ENCODE measurements at regions not wholly inside any gene's neighbourhood (a gene's known extent, or its start where the extent isn't known, plus 50 kb on each side); places are given as distances from the start of the nearest gene placed in this dataset.
"Not testable (repeated sequence)": the region's sequence is repeated elsewhere in the genome, so short reads cannot be mapped to it uniquely, and the experiment has no call there.

- Histone ChIP-seq H3K4me3 (no peak overlapping the region), H3K36me3 (no peaks in the 10 kb centered on the region), H3K27ac (no peak overlapping the region), H3K9me3 (ENCODE audit: low read depth) (no peaks in the 10 kb centered on the region), H3K79me2 (ENCODE audit: low read depth) (no peaks in the 10 kb centered on the region), H3K27me3 (no peaks in the 10 kb centered on the region), H3K4me2 (no peak overlapping the region), H4K20me1 (ENCODE audit: low read depth) (no peaks in the 10 kb centered on the region), H2AFZ (replicated peaks) (no peak overlapping the region), H3K4me1 (no peaks in the 10 kb centered on the region), H3K9ac (no peak overlapping the region), H3F3A (ENCODE audit: low read depth) (no peaks in the 10 kb centered on the region)
- no peak for DNase-seq (ENCODE audit: low spot score)
- H3K9me3 Mint-ChIP-seq: peaks cover 17% of the 10 kb centered on the region
- H3K4me1 Mint-ChIP-seq: peaks cover 13% of the 10 kb centered on the region
- no peak overlapping the region for H3K4me3 Mint-ChIP-seq
- H3K27me3 Mint-ChIP-seq (ENCODE audit: insufficient read depth, low read depth): peaks cover 2% of the 10 kb centered on the region
- no peak overlapping the region for H3K27ac Mint-ChIP-seq
- no peak for TF ChIP-seq EZH2phosphoT487 (IDR thresholded peaks at IDR 0.05)
- TF ChIP-seq, protein P1, sequence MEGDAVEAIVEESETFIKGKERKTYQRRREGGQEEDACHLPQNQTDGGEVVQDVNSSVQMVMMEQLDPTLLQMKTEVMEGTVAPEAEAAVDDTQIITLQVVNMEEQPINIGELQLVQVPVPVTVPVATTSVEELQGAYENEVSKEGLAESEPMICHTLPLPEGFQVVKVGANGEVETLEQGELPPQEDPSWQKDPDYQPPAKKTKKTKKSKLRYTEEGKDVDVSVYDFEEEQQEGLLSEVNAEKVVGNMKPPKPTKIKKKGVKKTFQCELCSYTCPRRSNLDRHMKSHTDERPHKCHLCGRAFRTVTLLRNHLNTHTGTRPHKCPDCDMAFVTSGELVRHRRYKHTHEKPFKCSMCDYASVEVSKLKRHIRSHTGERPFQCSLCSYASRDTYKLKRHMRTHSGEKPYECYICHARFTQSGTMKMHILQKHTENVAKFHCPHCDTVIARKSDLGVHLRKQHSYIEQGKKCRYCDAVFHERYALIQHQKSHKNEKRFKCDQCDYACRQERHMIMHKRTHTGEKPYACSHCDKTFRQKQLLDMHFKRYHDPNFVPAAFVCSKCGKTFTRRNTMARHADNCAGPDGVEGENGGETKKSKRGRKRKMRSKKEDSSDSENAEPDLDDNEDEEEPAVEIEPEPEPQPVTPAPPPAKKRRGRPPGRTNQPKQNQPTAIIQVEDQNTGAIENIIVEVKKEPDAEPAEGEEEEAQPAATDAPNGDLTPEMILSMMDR (IDR thresholded peaks at IDR 0.05): no peak
- no peak for TF ChIP-seq EZH2 (IDR thresholded peaks at IDR 0.05)
- peaks cover 2% of the 10 kb centered on the region for H3K36me3 Mint-ChIP-seq
These were observed 555.1 kb upstream of the ID2 start for GRCh38 chr2:8126783-8127182.

- Mint-ChIP-seq H3K9me3 (peaks cover 12% of the 10 kb centered on the region), H3K27me3 (ENCODE audit: insufficient read depth, low read depth) (peaks cover 11% of the 10 kb centered on the region), H3K4me1 (peaks cover 34% of the 10 kb centered on the region)
- H3K4me3 ChIP-seq; H3F3A ChIP-seq (ENCODE audit: low read depth); H3K36me3 Mint-ChIP-seq; H3K36me3 ChIP-seq; H3K9ac ChIP-seq; H3K4me2 ChIP-seq; H3K4me1 ChIP-seq; H3K9me3 ChIP-seq (ENCODE audit: low read depth); H4K20me1 ChIP-seq (ENCODE audit: low read depth); H3K27me3 ChIP-seq; H3K79me2 ChIP-seq (ENCODE audit: low read depth); H3K4me3 Mint-ChIP-seq; H3K27ac ChIP-seq; H2AFZ ChIP-seq (replicated peaks); DNase-seq (ENCODE audit: low spot score); H3K27ac Mint-ChIP-seq: not testable (repeated sequence)
These were observed 550.4 kb upstream of the ID2 start for GRCh38 chr2:8131423-8131822.

GRCh38 chr2:8132351-8132831 lies 549.5 kb upstream of the ID2 start:
- H3K4me1 ChIP-seq: no peaks in the 10 kb centered on the region

DNA sequence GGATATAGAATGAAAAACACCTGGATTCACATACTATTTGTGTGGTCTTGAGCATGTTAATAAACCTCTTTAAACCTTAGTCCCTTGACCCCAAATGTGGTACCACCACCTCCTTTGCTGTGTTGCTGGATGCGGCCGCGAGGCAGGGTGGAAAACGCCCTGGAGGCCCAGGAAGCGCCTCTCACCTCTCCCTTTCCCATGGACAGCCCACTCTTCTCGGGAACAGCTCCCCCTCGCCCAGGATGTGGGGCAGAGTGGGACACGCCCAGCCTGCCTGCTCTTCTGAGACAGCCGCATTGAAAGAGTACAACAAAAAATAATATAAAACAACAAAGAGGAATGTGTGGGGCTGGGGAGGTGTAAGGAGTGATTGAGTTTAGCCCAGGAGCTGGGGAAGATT lies 549.0 kb upstream of the ID2 start:
- Mint-ChIP-seq H3K9me3 (peaks cover 9% of the 10 kb centered on the region), H3K27ac (peak overlapping the region; percentile 72), H3K4me3 (peak overlapping the region; percentile 24), H3K36me3 (no peaks in the 10 kb centered on the region), H3K4me1 (peaks cover 34% of the 10 kb centered on the region), H3K27me3 (ENCODE audit: insufficient read depth, low read depth) (peaks cover 11% of the 10 kb centered on the region)
- no peaks in the 10 kb centered on the region for H3K9me3 ChIP-seq (ENCODE audit: low read depth)
- DNase-seq (ENCODE audit: low spot score): no peak
- H3K9ac ChIP-seq: no peak overlapping the region
- H3K4me2 ChIP-seq: no peak overlapping the region
- H3K4me3 ChIP-seq: no peak overlapping the region
- H3K79me2 ChIP-seq (ENCODE audit: low read depth): no peaks in the 10 kb centered on the region
- H3K4me1 ChIP-seq: no peaks in the 10 kb centered on the region
- no peak overlapping the region for H3K27ac ChIP-seq
- TF ChIP-seq EZH2phosphoT487 (IDR thresholded peaks at IDR 0.05): no peak
- TF ChIP-seq, protein P1 (IDR thresholded peaks at IDR 0.05): no peak
- no peak for TF ChIP-seq EZH2 (IDR thresholded peaks at IDR 0.05)
- H3F3A ChIP-seq (ENCODE audit: low read depth): no peaks in the 10 kb centered on the region
- no peaks in the 10 kb centered on the region for H4K20me1 ChIP-seq (ENCODE audit: low read depth)
- H3K27me3 ChIP-seq: no peaks in the 10 kb centered on the region
- no peaks in the 10 kb centered on the region for H3K36me3 ChIP-seq
- no peak overlapping the region for H2AFZ ChIP-seq (replicated peaks)

More at GRCh38 chr2:8132351-8132831, 549.5 kb upstream of the ID2 start:
- H3K4me1 Mint-ChIP-seq: peaks cover 34% of the 10 kb centered on the region
- Histone ChIP-seq H3K36me3 (no peaks in the 10 kb centered on the region), H3F3A (ENCODE audit: low read depth) (no peaks in the 10 kb centered on the region), H3K27me3 (no peaks in the 10 kb centered on the region), H3K79me2 (ENCODE audit: low read depth) (no peaks in the 10 kb centered on the region), H2AFZ (replicated peaks) (no peak overlapping the region), H3K9me3 (ENCODE audit: low read depth) (no peaks in the 10 kb centered on the region), H3K27ac (no peak overlapping the region), H4K20me1 (ENCODE audit: low read depth) (no peaks in the 10 kb centered on the region), H3K9ac (no peak overlapping the region), H3K4me2 (no peak overlapping the region), H3K4me3 (no peak overlapping the region)
- TF ChIP-seq, protein P1 (IDR thresholded peaks at IDR 0.05): no peak
- no peak for TF ChIP-seq EZH2 (IDR thresholded peaks at IDR 0.05)
- TF ChIP-seq EZH2phosphoT487 (IDR thresholded peaks at IDR 0.05): no peak
- DNase-seq (ENCODE audit: low spot score): no peak
- H3K36me3 Mint-ChIP-seq: no peaks in the 10 kb centered on the region
- no peak overlapping the region for H3K4me3 Mint-ChIP-seq
- peak overlapping the region; percentile 96 for H3K27ac Mint-ChIP-seq
- H3K9me3 Mint-ChIP-seq: peaks cover 12% of the 10 kb centered on the region
- H3K27me3 Mint-ChIP-seq (ENCODE audit: insufficient read depth, low read depth): peaks cover 11% of the 10 kb centered on the region
